IPS-NIHi11 (cell line): ENCODE measurements at regions not wholly inside any gene's neighbourhood (a gene's known extent, or its start where the extent isn't known, plus 50 kb on each side); places are given as distances from the start of the nearest gene placed in this dataset.

Experiments
- DNase-seq: peaks from one replicate; pipeline ENCODE4 v3.0.0; 2012; ENCODE audit warnings: mixed read lengths, low spot score

DNA sequence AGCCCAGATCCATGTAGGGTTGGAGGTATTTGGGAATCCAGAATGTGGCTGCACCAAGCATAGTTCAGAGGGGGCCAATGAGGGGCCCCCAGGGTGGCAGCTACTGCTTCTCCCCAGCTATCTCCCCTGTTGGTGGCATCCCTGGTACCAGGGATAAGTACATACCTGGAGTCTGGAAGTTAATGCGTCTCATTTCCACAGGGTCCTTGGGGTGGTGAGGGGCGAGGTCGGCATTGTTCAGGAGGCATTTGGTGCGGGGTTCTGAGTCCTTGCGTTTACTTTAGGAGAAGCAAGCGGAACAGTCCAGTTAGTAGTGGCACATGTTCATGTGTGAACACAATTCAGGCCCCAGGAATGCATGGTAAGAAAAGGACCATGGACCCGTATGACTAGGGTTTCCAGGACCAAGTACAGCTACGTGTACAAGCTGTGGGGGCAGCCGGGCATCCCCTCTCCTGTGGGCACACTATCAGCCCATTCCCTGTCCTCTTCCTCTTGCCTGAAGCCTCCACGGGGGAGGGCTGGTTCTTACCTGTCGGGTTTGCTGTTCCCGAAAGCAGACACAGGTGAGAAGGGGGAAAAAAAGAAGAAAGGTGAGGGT, 122.3 kb downstream of the PTPRS start:
- DNase-seq: no peak

DNA sequence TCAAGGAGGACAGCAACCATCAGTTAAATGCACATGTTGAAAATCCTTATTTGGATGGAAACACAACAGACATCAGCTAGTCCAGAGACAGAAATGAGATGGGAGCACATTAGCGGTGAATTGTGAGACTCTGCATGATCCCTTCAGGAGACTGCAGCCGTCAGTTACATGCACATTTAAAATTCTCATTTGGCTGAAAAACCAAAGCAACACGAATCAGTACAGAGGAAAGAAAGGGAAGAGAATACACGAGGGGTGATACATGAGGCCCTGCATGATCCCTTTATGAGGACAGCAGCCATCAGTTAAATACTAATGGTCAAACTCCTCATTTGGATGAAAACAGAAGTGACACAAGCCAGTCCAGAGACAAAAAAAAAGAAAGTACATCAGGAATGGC, 123.4 kb downstream of the PTPRS start:
- no peak for DNase-seq

DNA sequence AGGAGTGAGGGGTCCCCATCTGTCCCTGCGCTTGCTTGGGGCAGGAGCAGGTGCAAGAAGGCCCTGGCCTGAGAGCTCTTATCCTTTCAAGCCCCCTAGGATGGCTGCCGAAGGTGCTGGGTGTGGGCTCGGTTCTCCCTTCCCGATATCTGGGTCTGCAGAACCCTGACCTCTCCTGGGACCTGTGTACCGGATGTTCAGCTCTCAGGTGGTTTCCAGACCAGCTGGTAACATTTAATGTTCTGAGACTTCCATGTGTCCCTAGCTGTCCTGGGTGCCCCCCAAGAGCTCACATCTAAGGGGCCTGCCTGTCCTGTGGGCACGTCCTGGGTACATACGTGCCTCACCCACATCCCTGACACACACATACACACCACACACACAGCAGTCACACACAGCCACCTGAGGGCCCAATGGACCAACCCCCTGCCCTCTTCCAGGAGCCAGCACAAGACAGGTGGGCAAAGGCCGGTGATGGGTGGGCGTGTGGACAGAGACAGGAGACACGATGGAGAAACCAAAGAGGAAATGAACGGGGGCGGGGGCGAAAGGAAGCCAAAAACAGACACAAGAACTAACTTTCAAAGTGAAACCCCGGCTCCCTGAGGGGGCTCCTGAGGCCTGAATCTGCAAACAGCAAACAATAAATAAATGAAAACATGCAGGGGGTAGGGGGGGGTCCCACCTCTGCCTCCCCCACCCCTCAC, 124.3 kb downstream of the PTPRS start:
- no peak for DNase-seq

DNA sequence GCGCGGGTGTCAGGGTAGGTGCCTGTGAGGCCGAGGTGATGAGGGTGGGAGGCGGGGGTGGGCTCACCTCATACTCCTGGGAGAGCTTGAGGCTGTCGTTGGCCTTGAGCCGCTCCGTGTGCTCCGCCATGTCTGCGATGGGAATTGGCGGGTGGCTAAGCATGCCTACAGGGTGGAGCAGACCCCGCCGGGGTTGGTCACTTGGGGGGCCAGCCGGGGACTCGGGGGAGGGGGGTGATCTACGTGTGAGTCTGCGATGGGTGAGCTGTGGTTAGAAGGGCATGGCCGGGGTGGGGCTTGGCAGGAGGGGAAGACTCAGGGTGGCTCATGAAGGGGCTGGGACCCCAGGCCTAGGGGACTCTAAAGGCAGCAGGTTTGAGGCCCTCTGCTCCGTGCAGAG, 125.2 kb downstream of the PTPRS start:
- no peak for DNase-seq

DNA sequence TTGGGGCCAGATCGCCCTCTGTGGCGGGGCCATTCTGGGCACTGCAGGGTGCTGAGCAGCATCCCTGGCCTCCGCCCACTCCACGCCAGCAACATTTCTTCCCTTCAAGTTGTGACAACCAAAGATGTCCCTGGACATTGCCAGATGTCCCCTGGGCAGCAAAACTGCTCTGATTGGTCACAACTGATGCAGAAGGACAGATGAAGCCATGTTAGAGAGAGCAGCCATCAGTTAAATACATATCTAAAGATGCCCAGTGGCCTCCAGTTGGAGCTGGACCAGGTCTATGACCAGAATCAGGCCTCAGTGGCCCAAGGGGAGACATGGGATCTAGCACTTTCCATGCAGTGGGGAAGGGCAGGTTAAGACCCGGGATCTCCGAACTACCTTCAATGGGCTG, 125.7 kb downstream of the PTPRS start:
- DNase-seq: no peak

DNA sequence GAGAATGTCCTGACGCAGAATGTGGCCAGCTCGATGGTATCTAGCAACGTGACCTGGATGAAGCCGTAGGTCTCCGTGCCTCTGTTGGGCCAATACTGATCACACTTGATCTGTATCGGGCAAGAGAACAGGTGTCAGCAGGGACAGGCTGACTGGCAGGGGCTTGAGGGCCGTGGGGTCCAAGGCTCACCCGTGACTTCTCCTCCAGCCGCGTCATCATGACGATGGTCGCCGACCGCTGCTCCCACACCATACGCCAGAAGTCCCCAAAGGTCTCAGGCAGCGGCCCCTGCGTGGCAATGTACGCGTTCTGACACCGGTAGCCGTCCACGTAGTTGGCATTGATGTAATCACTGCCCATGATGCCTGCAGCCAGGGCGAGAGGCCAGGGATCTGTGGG, 126.2 kb downstream of the PTPRS start:
- DNase-seq: no peak

DNA sequence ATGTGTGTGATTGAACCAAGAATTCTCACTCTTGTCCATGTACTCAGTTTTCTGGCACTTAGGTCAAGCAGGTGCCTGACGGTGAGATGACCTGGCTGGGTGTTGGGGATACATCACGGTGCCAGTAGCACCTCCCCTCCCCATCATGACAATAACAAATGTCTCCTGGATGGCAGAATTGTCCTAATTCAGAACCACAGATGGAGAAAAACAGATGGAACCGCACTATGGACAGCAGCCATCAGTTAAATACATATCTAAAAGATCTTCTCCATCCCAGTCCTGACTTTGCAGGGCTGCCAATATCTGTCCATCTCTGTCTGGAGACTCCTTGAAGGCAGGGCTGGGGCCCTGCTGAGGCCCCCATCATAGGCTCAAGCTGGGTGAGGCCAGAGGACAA, 126.9 kb downstream of the PTPRS start:
- DNase-seq: no peak

DNA sequence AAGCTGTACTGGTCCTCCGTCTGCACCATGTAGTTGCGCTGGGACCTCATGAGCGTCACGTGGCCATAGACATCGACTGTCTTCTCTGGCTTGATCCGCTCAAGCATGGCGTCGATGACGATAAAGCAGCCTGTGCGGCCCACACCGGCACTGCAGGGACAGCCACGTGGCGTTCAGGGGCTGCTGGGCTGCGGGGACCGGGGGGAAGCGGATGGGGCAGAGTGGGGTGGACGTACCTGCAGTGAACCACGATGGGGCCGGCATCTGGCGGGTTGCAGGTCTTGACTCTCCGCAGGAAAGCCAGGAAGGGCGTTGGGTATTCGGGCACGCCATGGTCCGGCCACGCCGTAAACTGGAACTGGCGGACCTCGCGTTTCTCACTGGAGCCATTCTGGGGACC, 128.5 kb downstream of the PTPRS start:
- no peak for DNase-seq

DNA sequence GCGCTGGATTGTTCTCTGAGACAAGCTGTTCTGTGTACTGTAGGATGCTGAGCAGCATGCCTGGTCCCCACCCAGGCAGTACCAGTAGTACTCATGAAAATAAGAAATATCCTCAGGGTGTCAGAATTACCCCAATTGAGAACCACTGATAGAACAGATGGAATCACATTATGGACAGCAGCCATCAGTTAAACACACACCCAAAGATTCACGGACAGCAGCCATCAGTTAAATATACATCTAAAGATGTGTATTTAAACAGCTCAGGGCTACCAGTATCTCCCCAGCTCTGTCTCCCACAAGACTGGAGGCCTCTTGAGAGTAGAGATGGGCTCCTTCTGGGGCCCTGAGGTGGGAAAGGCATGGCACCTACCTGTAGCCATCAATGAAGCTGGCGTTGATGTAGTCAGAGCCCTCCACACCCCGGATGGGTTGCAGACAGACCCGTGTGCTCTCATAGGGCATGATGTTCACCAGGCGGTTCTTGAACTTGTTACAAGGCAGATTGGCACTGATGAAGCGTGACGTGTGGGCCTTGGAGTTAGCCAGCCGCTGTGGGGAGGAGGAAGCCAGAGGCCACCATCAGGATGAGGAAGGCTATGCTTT, 129.3 kb downstream of the PTPRS start:
- no peak for DNase-seq

DNA sequence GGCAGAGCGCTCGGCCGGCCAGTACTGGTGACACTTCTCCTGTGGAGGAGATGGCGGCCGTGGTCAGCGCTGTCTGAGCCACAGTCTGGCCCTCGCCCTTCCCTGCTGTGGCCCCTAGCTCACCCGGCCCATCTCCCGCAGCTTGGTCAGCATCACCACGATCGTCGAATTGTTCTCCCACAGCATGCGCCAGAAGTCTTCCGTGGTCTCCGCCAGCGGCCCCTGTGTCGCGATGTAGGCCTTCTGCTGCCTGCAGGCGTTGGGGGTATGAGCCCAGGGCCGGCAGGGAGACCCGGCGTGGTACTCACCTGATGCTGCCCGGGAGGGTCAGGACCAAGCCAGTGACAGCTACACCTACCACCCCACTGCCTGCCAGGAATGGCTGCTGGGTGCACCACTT, 130.1 kb downstream of the PTPRS start:
- no peak for DNase-seq

DNA sequence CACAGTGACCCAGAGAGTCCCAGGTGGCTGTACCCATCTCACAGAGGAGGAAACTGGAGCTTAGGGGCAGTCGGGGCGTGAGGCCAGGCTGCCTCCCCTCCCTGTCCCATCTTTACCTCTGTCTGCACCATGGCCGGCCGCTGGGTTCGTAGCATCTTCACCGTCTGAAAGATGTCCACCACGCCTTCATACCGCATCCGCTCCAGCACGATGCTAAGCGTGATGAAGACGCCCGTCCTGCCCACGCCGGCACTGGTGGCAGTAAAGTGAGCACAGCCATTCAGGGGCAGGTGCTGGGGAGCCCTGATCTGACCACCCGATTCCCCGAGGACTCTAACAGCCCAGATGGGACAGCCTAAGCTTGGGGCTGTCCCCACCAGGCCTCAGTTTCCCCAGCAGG, 132.8 kb downstream of the PTPRS start:
- no peak for DNase-seq

DNA sequence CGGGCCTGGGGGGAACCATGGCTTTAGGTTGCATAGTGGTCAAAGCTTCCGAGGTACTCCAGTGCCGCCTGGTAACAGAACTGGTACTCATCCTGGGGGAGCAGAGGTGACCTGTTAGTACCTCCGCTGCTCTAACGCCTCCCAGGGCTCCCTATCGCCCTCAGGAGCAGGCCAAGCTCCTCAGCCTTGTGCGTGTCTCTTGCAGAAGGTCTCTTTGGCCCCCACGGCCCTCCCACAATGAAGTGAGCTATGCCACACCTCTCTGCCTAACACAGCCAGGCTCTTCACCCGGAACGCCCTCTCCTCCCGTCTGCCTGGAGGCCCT, 133.9 kb downstream of the PTPRS start:
- DNase-seq: no peak

DNA sequence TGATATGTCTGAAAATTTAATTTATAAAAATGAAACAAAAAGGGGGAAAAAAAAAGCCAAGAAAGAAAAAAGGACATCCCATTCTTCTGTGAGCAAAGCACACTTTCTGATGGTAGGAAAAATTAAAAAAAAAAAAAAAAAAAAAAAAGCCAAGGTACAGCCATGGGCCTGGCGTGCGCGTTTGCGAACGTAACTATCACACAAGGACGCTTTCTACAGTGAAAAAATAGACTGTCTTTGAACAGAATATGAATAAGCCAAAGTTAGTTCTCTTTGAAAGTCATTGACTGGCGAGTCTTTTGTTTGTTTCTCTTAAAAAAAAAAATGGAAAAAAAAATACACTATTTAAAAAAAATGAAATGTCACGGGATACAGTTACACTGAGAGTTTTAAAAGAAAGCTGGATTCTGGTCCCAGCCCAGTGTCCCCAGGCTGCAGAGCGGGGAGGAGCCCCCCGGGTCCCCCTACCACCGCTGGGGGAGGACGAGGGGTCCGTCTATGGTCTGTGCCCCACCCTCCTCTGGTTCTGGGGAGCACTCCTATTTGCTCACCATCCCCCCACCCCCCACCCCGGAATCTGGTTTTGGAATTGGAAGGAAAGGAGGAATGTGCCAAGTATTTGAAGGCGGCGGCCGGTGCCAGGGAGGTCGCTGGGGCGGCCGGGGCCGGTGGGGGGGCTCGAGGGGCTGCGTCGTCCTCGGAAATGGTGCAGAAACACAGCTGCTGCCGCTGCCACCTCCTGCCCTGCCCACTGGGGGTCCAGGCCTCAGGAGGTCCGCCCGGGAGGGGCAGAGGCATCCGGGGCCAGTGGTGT, 134.5 kb downstream of the PTPRS start:
- DNase-seq: no peak

DNA sequence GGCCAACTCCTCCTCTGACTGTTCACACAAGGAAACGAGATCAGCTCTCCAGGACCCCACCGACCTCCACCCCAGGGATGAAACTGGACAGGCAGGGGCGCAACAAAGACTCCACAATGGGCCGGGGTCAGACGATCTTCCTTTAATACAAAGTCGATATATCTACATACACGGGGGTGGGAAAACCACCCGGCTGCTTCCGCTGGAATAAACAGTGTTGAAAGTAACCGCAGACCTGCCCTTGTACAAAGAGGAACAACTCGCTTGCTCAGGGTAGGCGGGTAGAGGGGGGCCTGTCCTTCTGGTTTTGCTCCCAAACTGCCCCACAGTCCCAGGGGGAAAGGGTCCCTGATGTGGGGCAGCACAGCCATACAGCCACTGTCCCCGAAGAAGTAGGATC, 135.2 kb downstream of the PTPRS start:
- DNase-seq: no peak

DNA sequence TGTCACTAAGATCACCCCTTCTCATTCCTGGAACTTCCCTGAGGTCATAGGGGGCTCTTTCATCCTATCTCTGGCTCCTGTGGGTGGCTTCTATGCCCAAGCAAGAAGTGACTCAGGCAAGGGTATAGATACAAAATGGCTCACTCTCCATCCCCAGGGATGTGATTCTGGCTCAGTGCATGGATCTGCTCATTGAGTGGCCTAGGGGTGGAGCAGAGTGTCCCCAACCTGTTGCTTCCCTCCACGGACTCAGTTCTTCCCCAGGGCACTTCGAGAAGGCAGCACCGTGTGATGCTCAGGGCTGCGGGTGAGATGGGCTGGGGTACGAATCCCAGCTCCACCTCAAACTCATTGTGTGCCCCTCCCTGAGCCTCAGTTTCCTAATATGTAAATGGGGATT, 136.4 kb downstream of the PTPRS start:
- no peak for DNase-seq
